Kidney (tissue), 13 donors: ENCODE measurements at regions not wholly inside any gene's neighbourhood (a gene's known extent, or its start where the extent isn't known, plus 50 kb on each side); places are given as distances from the start of the nearest gene placed in this dataset.

ENCODE experiments used
- DNase-seq, 5 donors: peaks; one replicate each; pipeline ENCODE4 v3.0.0-alpha.2; 2013 to 2020
- FAIRE-seq: peaks from 2 replicates; lab custom pipeline; 2012; peaks lifted over from hg19 to GRCh38; lab: Jason Lieb, UNC
- H3K27ac ChIP-seq, 2 donors: one replicate each; pipeline ENCODE4 v1.7.0; 2013; ENCODE audit warnings: low read depth in 2 of 2, low read length in 2 of 2, inconsistent platforms in 1 of 2
- H3K27me3 ChIP-seq: one replicate; pipeline ENCODE4 v1.7.1; 2013; ENCODE audit warnings: low read length, inconsistent platforms; ENCODE audit not compliant: control insufficient read depth, insufficient read depth
- H3K36me3 ChIP-seq, 3 donors: one replicate each; pipeline versions ENCODE4 v1.7.0 to v1.7.1; 2013; ENCODE audit warnings: low read length in 3 of 3, control low read depth in 1 of 3, inconsistent platforms in 1 of 3; ENCODE audit not compliant: insufficient read depth in 3 of 3, control insufficient read depth in 2 of 3
- H3K4me1 ChIP-seq, 3 donors: one replicate each; pipeline versions ENCODE4 v1.7.0 to v1.7.1; 2013; ENCODE audit warnings: low read length in 3 of 3, inconsistent platforms in 1 of 3, low read depth in 1 of 3; ENCODE audit not compliant: control insufficient read depth in 2 of 3, insufficient read depth in 2 of 3
- H3K4me3 ChIP-seq, 3 donors: one replicate each; pipeline versions ENCODE4 v1.7.0 to v1.8.1; 2013; ENCODE audit warnings: low read length in 3 of 3, control low read depth in 1 of 3, inconsistent platforms in 1 of 3
- H3K9ac ChIP-seq, 3 donors: one replicate each; pipeline versions ENCODE4 v1.7.0 to v1.7.1; 2013; ENCODE audit warnings: low read length in 3 of 3, control low read depth in 1 of 3, inconsistent platforms in 1 of 3
- H3K9me3 ChIP-seq, 3 donors: one replicate each; pipeline versions ENCODE4 v1.7.0 to v1.7.1; 2013; ENCODE audit warnings: low read length in 3 of 3, control low read depth in 1 of 3, inconsistent platforms in 1 of 3; ENCODE audit not compliant: control insufficient read depth in 2 of 3, insufficient read depth in 1 of 3
- CTCF ChIP-seq: IDR thresholded peaks from 3 replicates; pipeline ENCODE4 v1.5.1; 2012; ENCODE audit warnings: mild to moderate bottlenecking, moderate library complexity, borderline replicate concordance; ENCODE audit not compliant: insufficient read depth; ENCODE audit errors: extremely low read depth
- intact Hi-C: fragments of 100-400 bp; cut with DNase I; formaldehyde crosslinking; loops from one replicate; pipeline ENCODE4 v1.11.1; 2022
- donor health status: control.
- donor health status: control.
- donor health status: control.
- donor health status: control.
- donor health status: control.
- donor health status: DM: yes; HTN: yes; CAD: no.
- donor health status: Normal renal cell carcinoma (clear cell type).

GRCh38 chr3:145170121-145170520 is 990.9 kb downstream of the PLOD2 start:
- FAIRE-seq, result no peak
- H3K27ac ChIP-seq, result no peak overlapping the region
- no peaks in the 10 kb centered on the region for H3K9me3 ChIP-seq
- H3K4me3 ChIP-seq, result no peak overlapping the region
- H3K27me3 ChIP-seq, result no peaks in the 10 kb centered on the region
- no peaks in the 10 kb centered on the region for H3K4me1 ChIP-seq
- intact Hi-C loops, result no loop called here
- TF ChIP-seq CTCF, result no peak
- no peak for DNase-seq
- no peak overlapping the region for H3K9ac ChIP-seq
- no peaks in the 10 kb centered on the region for H3K36me3 ChIP-seq

- TF ChIP-seq CTCF, result no peak
- DNase-seq, result no peak
- no peaks in the 10 kb centered on the region for H3K9me3 ChIP-seq
- H3K27ac ChIP-seq, result no peak overlapping the region
- H3K4me3 ChIP-seq, result no peak overlapping the region
- no peaks in the 10 kb centered on the region for H3K36me3 ChIP-seq
- no peaks in the 10 kb centered on the region for H3K4me1 ChIP-seq
- H3K27me3 ChIP-seq, result no peaks in the 10 kb centered on the region
- no peak for FAIRE-seq
- H3K9ac ChIP-seq, result no peak overlapping the region
- intact Hi-C loops, result no loop called here
These were observed 985.4 kb downstream of the PLOD2 start for GRCh38 chr3:145175626-145176025.

- TF ChIP-seq CTCF, result no peak
- Histone ChIP-seq H3K36me3 (no peaks in the 10 kb centered on the region), H3K27ac (no peak overlapping the region), H3K27me3 (no peaks in the 10 kb centered on the region), H3K9me3 (no peaks in the 10 kb centered on the region), H3K9ac (no peak overlapping the region), H3K4me3 (no peak overlapping the region), H3K4me1 (no peaks in the 10 kb centered on the region)
- DNase-seq (no peak), FAIRE-seq (no peak)
- intact Hi-C loops, result no loop called here
These were observed 984.1 kb downstream of the PLOD2 start for GRCh38 chr3:145176907-145177306.

GRCh38 chr3:145177828-145178227 is 983.2 kb downstream of the PLOD2 start:
- Histone ChIP-seq H3K9me3 (no peaks in the 10 kb centered on the region), H3K36me3 (no peaks in the 10 kb centered on the region), H3K4me3 (no peak overlapping the region), H3K4me1 (no peaks in the 10 kb centered on the region), H3K27ac (no peak overlapping the region), H3K27me3 (no peaks in the 10 kb centered on the region), H3K9ac (no peak overlapping the region)
- no peak for FAIRE-seq
- no peak for DNase-seq
- no peak for TF ChIP-seq CTCF
- intact Hi-C loops, result no loop called here
